ENCODE measurements at regions not wholly inside any gene's neighbourhood (a gene's known extent, or its start where the extent isn't known, plus 50 kb on each side); places are given as distances from the start of the nearest gene placed in this dataset.

DNA sequence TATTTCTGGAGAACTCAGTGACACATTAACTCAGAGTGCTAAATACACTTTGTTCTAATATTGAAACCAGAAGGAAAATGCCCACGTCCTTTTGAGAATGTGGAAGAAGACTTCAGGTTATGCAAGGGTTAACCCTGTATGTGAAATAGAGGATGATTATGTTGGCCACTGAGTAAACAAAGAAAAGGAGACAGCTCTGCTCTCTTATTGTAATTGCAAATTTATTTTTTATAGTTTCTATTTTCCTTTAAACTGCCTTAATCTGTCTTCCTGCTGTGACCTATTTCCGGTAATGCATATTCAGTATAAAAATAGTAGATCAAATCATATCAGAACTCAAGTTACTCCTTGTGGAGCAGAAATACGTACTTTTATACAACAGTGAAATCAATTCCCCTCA is 1239.2 kb downstream of the ROBO2 start:
- TF ChIP-seq, protein P1, sequence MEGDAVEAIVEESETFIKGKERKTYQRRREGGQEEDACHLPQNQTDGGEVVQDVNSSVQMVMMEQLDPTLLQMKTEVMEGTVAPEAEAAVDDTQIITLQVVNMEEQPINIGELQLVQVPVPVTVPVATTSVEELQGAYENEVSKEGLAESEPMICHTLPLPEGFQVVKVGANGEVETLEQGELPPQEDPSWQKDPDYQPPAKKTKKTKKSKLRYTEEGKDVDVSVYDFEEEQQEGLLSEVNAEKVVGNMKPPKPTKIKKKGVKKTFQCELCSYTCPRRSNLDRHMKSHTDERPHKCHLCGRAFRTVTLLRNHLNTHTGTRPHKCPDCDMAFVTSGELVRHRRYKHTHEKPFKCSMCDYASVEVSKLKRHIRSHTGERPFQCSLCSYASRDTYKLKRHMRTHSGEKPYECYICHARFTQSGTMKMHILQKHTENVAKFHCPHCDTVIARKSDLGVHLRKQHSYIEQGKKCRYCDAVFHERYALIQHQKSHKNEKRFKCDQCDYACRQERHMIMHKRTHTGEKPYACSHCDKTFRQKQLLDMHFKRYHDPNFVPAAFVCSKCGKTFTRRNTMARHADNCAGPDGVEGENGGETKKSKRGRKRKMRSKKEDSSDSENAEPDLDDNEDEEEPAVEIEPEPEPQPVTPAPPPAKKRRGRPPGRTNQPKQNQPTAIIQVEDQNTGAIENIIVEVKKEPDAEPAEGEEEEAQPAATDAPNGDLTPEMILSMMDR (optimal IDR thresholded peaks at IDR 0.05 in 1 of 3, IDR thresholded peaks at IDR 0.05 in 1 of 3, conservative IDR thresholded peaks at IDR 0.05 in 1 of 3; ENCODE audit: extremely low read depth in 1 of 3, insufficient read depth in 2 of 3, low read length in 3 of 3): no peak
- no peak for TF ChIP-seq EZH2 (IDR thresholded peaks at IDR 0.05; ENCODE audit: low read length)

Measured in keratinocyte (primary cell).